Osteoblast (primary cell): ENCODE measurements at regions not wholly inside any gene's neighbourhood (a gene's known extent, or its start where the extent isn't known, plus 50 kb on each side); places are given as distances from the start of the nearest gene placed in this dataset.

Experiments
- DNase-seq: peaks from one replicate; pipeline ENCODE4 v3.0.0; 2011; ENCODE audit warnings: low spot score, mixed read lengths; ENCODE audit not compliant: insufficient read length; ENCODE audit errors: missing footprints
- H2AFZ ChIP-seq: 2 replicates; pipeline ENCODE4 v1.6.0; 2011; ENCODE audit warnings: mild to moderate bottlenecking, low read length
- H3K27ac ChIP-seq: 2 replicates; pipeline ENCODE4 v1.5.1; 2011; ENCODE audit warnings: mild to moderate bottlenecking, low read depth, low read length, moderate library complexity
- H3K27me3 ChIP-seq: 2 replicates; pipeline ENCODE4 v1.6.0; 2012; ENCODE audit warnings: mild to moderate bottlenecking, control low read depth, inconsistent platforms, low read length, moderate library complexity; ENCODE audit not compliant: insufficient read depth
- H3K36me3 ChIP-seq: 2 replicates; pipeline ENCODE4 v1.5.1; 2011; ENCODE audit warnings: mild to moderate bottlenecking, low read length, control low read depth, moderate library complexity; ENCODE audit not compliant: insufficient read depth
- H3K4me1 ChIP-seq: 2 replicates; pipeline ENCODE4 v1.5.1; 2011; ENCODE audit warnings: mild to moderate bottlenecking, low read length, control low read depth, moderate library complexity; ENCODE audit not compliant: insufficient read depth
- H3K4me2 ChIP-seq: 2 replicates; pipeline ENCODE4 v1.6.0; 2011; ENCODE audit warnings: mild to moderate bottlenecking, low read length; ENCODE audit not compliant: insufficient read depth
- H3K4me3 ChIP-seq: fragments of 200-600 bp; sonication (generic); 3 replicates; pipeline ENCODE4 v1.5.1; 2012; ENCODE audit warnings: mild to moderate bottlenecking, low read length, inconsistent platforms; ENCODE audit not compliant: insufficient read depth
- H3K79me2 ChIP-seq: 2 replicates; pipeline ENCODE4 v1.6.0; 2012; ENCODE audit warnings: mild to moderate bottlenecking, low read length, control low read depth, inconsistent platforms; ENCODE audit not compliant: insufficient read depth
- H3K9me3 ChIP-seq: 2 replicates; pipeline ENCODE4 v1.5.1; 2011; ENCODE audit warnings: low read depth, low read length, control low read depth
- H4K20me1 ChIP-seq: 2 replicates; pipeline ENCODE4 v1.6.0; 2012; ENCODE audit warnings: mild to moderate bottlenecking, low read length, control low read depth; ENCODE audit not compliant: insufficient read depth
- TF ChIP-seq, protein P1 (sequence below): IDR thresholded peaks from 2 replicates; pipeline ENCODE4 v1.5.1; 2011; ENCODE audit warnings: mild to moderate bottlenecking, low read depth, low read length, moderate library complexity; ENCODE audit errors: extremely low read depth

DNA sequence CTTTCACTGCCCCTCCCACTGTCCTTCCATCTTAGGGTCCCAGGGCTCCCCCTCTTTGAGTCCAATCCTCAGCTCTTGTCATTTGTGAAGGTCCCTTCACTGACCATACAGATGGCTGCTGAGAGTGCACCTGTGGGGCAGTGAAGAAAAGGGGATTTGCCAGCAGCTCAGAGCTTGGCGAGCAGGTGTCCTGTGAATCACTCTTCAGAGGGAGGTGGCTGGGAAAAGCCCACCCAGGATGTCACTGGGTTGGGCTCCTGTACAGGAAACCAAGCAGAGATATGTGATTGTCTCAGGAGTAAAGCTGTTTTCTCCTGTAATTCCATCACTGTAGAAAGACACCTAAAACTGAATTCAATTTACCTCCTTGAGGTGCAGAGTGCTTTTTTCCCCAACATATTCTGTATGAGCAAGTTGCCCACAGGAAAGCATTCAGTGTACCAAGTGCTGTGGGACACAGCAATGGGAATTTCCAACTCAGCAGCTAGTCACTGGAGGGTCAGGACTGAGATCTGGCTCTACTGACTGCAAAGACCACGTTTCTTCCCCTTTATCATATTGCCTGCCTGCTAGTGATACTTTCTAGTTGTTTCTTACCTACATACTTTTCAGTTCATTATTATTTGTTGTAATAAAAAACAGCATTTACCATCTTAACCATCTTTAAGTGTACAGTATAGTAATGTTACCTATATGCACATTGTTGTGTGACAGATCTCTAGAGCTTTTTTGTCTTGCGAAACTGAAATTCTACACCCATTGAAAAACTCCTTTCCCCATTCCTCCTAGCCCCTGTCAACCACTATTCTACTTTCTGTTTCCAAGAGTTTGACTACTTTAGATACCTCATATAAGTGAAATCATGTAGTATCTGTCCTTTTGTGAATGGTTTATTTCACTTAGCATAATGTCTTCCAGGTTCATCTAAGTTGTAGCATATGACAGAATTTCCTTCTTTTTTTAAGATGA is 239.1 kb downstream of the TSN start:
- H3K27ac ChIP-seq, result no peak overlapping the region

DNA sequence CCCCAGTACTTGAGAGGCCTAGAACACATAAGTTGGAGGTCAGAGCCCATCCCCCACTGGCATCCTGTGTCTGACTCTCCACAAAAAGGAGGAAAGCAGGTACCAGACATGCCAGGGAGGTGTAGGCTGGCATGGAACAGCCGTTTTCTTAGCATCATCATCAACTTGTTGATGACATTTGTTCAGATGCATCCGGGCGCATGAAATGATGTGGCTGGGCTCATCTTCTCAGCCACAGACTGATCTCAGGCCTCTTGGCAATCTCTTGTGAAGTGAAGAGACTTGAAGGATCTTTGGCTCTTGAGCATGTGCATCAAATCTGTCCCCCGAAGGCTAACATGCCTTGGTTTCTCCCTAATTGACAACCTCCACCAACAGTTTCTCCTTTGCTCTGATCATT is 243.3 kb downstream of the TSN start:
- Histone ChIP-seq H3K4me2 (no peak overlapping the region), H3K27ac (no peak overlapping the region), H3K9me3 (no peaks in the 10 kb centered on the region), H3K27me3 (no peaks in the 10 kb centered on the region), H3K4me1 (no peaks in the 10 kb centered on the region), H3K36me3 (no peaks in the 10 kb centered on the region), H3K4me3 (no peak overlapping the region), H4K20me1 (no peaks in the 10 kb centered on the region), H3K79me2 (no peaks in the 10 kb centered on the region), H2AFZ (no peak overlapping the region)
- no peak for DNase-seq
- TF ChIP-seq, protein P1, sequence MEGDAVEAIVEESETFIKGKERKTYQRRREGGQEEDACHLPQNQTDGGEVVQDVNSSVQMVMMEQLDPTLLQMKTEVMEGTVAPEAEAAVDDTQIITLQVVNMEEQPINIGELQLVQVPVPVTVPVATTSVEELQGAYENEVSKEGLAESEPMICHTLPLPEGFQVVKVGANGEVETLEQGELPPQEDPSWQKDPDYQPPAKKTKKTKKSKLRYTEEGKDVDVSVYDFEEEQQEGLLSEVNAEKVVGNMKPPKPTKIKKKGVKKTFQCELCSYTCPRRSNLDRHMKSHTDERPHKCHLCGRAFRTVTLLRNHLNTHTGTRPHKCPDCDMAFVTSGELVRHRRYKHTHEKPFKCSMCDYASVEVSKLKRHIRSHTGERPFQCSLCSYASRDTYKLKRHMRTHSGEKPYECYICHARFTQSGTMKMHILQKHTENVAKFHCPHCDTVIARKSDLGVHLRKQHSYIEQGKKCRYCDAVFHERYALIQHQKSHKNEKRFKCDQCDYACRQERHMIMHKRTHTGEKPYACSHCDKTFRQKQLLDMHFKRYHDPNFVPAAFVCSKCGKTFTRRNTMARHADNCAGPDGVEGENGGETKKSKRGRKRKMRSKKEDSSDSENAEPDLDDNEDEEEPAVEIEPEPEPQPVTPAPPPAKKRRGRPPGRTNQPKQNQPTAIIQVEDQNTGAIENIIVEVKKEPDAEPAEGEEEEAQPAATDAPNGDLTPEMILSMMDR, result no peak

More for the DNA sequence above, 239.1 kb downstream of the TSN start:
- no peaks in the 10 kb centered on the region for H3K27me3 ChIP-seq
- TF ChIP-seq, protein P1, result no peak
- DNase-seq, result no peak
- no peaks in the 10 kb centered on the region for H3K79me2 ChIP-seq
- H3K36me3 ChIP-seq, result no peaks in the 10 kb centered on the region
- H2AFZ ChIP-seq, result no peak overlapping the region
- no peak overlapping the region for H3K4me3 ChIP-seq
- H3K9me3 ChIP-seq, result no peaks in the 10 kb centered on the region
- no peak overlapping the region for H3K4me2 ChIP-seq
- H4K20me1 ChIP-seq, result no peaks in the 10 kb centered on the region
- no peaks in the 10 kb centered on the region for H3K4me1 ChIP-seq

DNA sequence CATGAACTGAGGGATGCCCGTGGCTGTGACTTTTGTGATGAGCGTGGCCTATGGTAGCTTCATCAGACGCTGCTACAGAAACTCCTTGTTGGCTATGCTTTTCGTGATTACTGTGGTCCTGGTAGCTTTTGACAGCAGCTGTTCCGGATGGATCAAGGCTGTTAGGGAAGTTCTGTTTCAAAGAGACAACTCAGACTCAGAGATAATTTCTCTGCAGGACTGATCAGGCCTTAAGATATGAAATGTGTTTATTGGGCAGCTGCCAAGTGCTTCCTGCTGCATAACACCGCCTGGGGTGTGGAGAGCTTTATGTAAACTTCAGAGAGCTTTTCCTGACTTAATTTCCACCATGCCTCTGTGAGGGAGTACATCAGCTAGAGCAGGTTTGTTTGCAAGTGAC is 243.8 kb downstream of the TSN start:
- Histone ChIP-seq H2AFZ (no peak overlapping the region), H3K27me3 (no peaks in the 10 kb centered on the region), H3K4me1 (no peaks in the 10 kb centered on the region), H3K36me3 (no peaks in the 10 kb centered on the region), H3K9me3 (no peaks in the 10 kb centered on the region), H3K4me2 (no peak overlapping the region), H3K27ac (no peak overlapping the region), H3K79me2 (no peaks in the 10 kb centered on the region), H4K20me1 (no peaks in the 10 kb centered on the region), H3K4me3 (no peak overlapping the region)
- TF ChIP-seq, protein P1, result no peak
- no peak for DNase-seq

DNA sequence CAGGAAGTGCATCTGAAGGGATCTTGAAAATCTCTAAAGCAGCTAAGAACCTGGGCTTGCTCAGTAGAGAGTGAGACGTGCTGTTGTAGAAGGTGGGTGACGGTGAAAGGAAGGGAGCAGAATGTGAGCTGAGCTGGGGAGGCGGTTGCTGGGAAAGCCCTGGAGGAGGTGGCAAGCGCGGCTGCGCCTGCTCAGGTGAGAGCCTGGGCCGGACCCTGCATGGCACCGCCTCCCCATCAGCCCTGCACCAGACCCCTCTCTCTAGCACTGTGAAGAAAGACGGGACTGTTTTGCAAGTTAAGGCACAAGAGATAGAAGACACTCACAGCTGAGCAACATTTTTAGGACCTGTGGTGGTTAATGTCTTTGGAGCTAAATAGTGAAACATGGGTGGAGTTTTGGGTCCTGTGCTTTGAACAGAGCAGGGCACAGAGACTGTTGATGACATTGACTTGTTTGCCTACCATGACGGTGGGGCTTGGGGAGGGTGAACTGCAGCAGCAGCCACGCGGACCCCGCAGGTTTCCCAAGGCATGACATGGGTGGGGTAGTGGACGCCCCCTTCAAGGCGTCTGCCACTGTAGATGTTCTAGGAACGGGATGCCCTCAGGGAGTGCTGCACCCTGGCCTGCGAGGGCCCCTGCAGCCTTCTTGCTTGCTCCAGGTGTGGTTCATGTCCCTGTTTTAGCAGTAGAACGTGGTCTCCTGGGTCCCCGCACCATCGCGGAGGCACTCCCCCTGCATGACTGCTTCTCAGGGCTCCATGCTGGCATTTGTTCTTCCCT is 245.3 kb downstream of the TSN start:
- no peak overlapping the region for H3K4me2 ChIP-seq
- H3K27ac ChIP-seq, result no peak overlapping the region
- no peak overlapping the region for H2AFZ ChIP-seq
- H3K36me3 ChIP-seq, result no peaks in the 10 kb centered on the region
- H3K9me3 ChIP-seq, result no peaks in the 10 kb centered on the region
- TF ChIP-seq, protein P1, result no peak
- H3K4me3 ChIP-seq, result no peak overlapping the region
- no peaks in the 10 kb centered on the region for H3K79me2 ChIP-seq
- H3K27me3 ChIP-seq, result no peaks in the 10 kb centered on the region
- no peaks in the 10 kb centered on the region for H3K4me1 ChIP-seq
- no peaks in the 10 kb centered on the region for H4K20me1 ChIP-seq
- no peak for DNase-seq
